ENCODE measurements at regions not wholly inside any gene's neighbourhood (a gene's known extent, or its start where the extent isn't known, plus 50 kb on each side); places are given as distances from the start of the nearest gene placed in this dataset.

DNA sequence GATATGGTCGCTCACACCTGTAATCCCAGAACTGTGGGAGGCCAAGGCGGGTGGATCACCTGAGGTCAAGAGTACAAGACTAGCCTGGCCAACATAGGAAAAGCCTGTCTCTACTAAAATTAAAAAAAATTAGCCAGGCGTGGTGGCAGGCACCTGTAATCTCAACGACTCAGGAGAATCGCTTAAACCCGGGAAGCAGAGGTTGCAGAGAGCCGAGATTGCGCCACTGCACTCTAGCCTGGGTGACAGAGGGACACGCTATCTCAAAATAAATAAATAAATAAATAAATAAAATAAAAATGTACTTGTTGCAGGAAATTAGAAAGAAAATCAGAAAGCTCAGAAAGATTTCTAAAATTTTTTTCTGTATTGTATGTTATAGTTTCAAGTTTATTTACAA, 113.9 kb downstream of the LITAF start:
- DNase-seq = no peak
- Histone ChIP-seq H3K4me1 (no peaks in the 10 kb centered on the region), H3K27me3 (no peaks in the 10 kb centered on the region), H3K4me3 (no peak overlapping the region), H3K9me3 (no peaks in the 10 kb centered on the region), H3K36me3 (no peaks in the 10 kb centered on the region), H3K27ac (no peak overlapping the region)
- intact Hi-C loops (cut with DNase I) = no loop called here
- WGBS, 2 donors = 46 to 86% methylated on average over 9 of the region's 9 CpGs
- TF ChIP-seq CTCF (IDR thresholded peaks at IDR 0.05) = no peak
- TF ChIP-seq POLR2AphosphoS5 (IDR thresholded peaks at IDR 0.05) = no peak
- no peak for TF ChIP-seq EP300 (IDR thresholded peaks at IDR 0.05)
- no peak for TF ChIP-seq POLR2A (IDR thresholded peaks at IDR 0.05)

DNA sequence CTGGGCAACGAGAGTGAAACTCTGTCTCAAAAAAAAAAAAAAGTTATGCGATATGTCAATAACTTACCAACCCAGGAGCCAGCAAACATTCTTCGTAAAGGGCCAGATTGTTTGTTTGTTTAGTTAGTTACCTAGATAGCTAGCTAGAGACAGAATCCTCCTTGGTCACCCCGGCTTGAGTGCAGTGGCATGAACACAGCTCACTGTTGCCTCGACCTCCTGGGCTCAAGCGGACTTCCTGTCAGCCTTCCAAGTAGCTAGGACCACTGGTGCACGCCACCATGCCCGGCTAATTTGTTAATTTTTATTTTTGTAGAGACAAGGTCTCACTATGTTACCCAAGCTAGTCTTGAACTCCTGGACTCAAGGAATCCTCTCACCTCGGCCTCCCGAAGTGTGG, 113.0 kb downstream of the LITAF start:
- H3K36me3 ChIP-seq = no peaks in the 10 kb centered on the region
- no peaks in the 10 kb centered on the region for H3K9me3 ChIP-seq
- no peak for TF ChIP-seq POLR2AphosphoS5 (IDR thresholded peaks at IDR 0.05)
- no peak for TF ChIP-seq CTCF (IDR thresholded peaks at IDR 0.05)
- no peak for TF ChIP-seq POLR2A (IDR thresholded peaks at IDR 0.05)
- WGBS, 2 donors = 42 to 78% methylated on average over 10 of the region's 10 CpGs
- H3K27ac ChIP-seq = no peak overlapping the region
- intact Hi-C loops (cut with DNase I) = no loop called here
- H3K27me3 ChIP-seq = no peaks in the 10 kb centered on the region
- no peak overlapping the region for H3K4me3 ChIP-seq
- no peaks in the 10 kb centered on the region for H3K4me1 ChIP-seq
- DNase-seq = no peak

DNA sequence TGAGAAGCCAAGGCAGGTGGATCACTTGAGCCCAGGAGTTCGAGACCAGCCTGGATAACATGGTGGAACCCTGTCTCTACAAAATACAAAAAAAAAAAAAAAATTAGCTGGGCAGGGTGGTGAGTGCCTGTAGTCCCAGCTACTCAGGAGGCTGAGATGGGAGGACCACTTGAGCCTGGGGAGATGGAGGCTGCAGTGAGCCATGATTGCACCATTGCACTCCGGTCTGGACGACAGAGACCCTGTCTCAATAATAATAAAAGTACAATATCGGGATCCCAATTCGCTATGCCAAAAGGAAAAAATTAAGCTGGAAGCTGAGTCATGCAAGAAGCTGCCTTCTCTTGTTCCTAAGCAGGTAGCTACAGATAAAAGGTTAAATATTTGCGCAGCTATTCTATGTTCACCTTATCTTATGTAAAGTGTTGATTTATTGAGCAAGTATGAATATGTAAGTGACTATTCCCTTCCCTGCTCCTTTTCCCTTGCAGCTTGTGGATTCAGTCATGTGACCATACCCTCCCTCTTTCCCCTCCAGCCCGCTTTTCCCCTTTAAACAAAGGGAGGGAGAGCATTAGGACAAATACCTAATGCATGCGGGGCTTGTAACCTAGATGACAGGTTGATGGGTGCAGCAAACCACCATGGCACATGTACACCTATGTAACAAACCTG, 112.0 kb downstream of the LITAF start:
- Histone ChIP-seq H3K27me3 (no peaks in the 10 kb centered on the region), H3K27ac (no peak overlapping the region), H3K4me3 (no peak overlapping the region), H3K4me1 (no peaks in the 10 kb centered on the region), H3K9me3 (no peaks in the 10 kb centered on the region), H3K36me3 (no peaks in the 10 kb centered on the region)
- TF ChIP-seq EP300 (IDR thresholded peaks at IDR 0.05) (no peak), CTCF (IDR thresholded peaks at IDR 0.05) (no peak)
- intact Hi-C loops (cut with DNase I) = no loop called here
- no peak for DNase-seq
- WGBS, 2 donors = 28 to 65% methylated on average over 8 of the region's 8 CpGs

DNA sequence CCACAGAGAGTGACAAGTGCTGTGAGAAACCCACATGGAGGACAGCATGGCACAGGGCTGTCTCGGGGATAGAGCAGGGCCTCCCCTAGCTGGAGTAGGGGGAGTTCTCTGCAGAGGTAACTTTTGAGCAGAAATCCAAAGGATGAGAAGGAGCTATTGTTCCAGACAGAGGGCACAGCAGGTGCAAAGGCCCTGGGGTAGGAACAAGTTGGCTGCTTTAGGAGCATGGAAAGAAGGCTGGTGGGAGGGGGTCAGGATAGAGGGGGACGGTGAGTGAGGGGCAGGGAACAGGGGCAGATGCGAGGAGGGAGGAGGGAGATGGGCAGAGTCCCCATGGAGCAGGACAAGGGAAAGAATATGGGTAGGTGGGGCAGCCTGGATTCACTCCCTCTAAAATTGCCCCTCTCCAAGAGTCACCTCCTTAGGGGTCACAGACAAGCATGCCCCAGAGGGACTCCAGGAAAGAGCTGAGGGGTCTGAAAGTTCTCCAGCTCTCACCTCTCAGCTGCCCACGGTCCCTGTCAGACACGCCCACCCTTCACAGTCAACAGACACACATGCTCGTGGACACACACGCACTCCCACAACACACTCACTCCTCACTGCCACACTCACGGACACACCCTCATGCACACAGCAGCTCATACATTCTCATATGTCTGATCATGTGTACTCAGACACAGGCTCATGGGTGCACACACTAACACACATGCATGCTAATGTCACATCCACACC, 110.7 kb downstream of the LITAF start:
- WGBS, 2 donors = 44 to 77% methylated on average over 8 of the region's 8 CpGs
- Histone ChIP-seq H3K27me3 (no peaks in the 10 kb centered on the region), H3K36me3 (no peaks in the 10 kb centered on the region), H3K27ac (no peak overlapping the region), H3K4me3 (no peak overlapping the region), H3K9me3 (peaks cover 0 to 6% (median 0%) of the 10 kb centered on the region in 4 donors), H3K4me1 (no peaks in the 10 kb centered on the region)
- DNase-seq = no peak
- intact Hi-C loops (cut with DNase I) = no loop called here
- TF ChIP-seq EP300 (IDR thresholded peaks at IDR 0.05) (no peak), POLR2A (IDR thresholded peaks at IDR 0.05) (no peak), POLR2AphosphoS5 (IDR thresholded peaks at IDR 0.05) (no peak), CTCF (IDR thresholded peaks at IDR 0.05) (no peak)

Measured in sigmoid colon (tissue), 6 donors.